HG03520 (cell line): ENCODE measurements at regions not wholly inside any gene's neighbourhood (a gene's known extent, or its start where the extent isn't known, plus 50 kb on each side); places are given as distances from the start of the nearest gene placed in this dataset.

Source experiments
- ATAC-seq: cut with Tn5 transposase; IDR thresholded peaks from one replicate; pipeline ENCODE4 v1.9.1; 2021; ENCODE audit warnings: mild to moderate bottlenecking, moderate library complexity; ENCODE audit not compliant: unreplicated experiment

DNA sequence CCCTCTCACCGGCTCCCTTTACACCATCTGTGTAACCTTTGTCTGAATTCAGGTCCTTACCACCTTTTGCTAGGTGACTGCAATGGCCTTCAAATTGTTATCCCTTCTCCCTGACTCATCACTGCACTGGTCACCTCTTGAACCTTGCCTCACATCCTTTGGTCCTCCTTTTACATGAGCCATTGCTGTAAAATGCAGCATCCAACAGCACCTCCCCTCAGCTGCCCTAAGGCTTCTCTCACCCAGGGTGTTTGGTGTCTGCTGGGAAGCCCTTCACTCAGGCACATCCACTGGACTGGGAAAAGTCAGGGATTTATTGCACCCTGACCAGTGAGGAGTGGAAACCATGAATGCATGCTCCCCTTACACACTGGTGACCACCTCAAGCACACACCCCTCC is 192.5 kb upstream of the GATB start:
- ATAC-seq, result no peak

DNA sequence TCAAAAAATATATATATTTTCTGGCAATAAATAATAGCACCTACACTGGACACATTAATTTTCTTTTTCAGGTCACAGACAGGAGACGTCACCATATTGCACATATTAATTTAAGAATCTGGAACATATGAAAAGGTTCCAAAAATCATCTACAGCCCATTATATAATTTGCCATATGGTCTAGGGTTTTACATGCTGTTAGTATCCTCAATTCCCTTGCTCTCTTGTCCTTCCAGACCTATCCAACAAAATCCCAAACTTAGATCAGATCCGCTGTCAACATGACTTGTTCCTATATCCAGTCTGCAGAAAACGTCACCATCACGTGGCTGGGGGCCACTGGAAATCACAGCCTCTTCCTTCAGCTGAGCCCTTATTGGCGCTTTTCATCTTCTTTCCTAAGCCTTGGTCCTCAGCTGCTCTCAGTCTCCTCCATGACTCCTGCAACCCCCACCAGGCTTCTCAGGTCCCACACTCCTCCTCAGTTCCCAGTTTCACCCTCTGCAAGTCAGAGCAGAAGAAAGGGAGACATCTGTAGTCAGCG is 192.0 kb upstream of the GATB start:
- ATAC-seq, result no peak

DNA sequence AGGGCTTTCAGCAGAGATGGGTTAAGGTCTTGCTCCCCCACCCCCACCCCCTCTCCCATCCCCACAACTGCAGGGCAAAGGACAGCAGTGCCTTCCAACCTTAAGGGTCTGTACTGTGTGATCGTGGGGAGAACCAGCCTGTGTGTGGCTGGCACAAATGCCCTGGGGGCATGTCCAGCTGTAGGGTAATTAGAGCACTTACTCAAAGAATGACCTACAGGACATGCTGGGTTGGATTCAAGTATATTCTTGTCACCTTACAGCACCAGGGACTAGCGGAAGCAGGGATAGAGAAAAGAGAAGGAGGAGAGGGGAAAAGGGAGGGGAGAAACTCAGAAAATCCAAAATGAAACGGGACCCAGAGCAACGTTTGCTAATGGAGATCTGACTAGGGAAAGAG is 191.3 kb upstream of the GATB start:
- ATAC-seq, result no peak

DNA sequence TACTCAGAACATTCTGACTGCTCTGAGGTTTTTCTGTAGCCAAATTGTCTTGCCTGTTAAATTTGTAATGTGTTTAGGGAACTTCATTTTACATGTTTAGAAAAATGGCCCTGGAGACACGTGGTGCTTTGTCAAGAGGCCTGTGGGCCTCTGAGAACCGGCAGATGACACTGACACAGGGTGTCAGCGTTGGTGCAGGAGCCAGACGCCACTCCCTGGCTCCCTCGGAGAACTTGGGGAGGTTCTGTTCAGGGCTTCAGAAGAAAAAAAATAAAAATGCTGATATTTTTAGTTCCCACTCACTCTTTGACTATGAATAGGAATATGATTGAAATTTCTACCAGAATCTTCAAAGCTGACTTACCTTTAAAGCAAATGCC is 190.9 kb upstream of the GATB start:
- ATAC-seq, result no peak

DNA sequence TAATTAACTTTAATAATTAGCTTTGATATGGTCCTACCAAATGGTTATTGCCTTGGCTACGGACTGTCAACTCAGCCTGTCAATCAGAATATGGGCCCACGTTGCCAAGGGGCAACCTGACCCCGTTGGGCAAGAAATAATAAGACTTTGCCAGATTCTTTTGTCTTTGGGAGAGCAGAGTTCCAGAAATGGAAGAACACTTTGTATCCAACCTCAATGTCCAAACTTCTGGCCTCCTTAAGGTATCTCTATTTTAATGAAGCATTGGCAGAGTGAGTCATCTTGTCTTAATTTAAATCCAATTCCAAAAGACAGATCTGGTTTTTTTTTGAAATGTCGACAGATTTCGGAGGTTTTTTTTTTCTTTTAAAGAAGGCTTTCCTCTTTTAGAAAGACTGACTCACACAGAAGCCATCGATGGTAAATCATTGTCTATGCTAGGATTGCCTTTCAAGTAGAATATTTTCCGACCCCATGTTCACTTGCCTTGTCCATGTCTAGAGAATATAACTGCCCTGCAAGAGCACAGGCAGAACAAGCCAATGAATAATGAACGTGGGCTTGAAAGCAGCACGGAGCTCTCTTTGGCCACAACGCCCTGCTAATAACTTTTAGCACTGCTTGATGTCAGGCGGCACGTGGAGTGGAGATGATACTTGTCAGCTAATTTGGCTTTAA is 190.3 kb upstream of the GATB start:
- no peak for ATAC-seq

GRCh38 chr4:151948351-151949016 is 187.7 kb upstream of the GATB start:
- ATAC-seq, result no peak

DNA sequence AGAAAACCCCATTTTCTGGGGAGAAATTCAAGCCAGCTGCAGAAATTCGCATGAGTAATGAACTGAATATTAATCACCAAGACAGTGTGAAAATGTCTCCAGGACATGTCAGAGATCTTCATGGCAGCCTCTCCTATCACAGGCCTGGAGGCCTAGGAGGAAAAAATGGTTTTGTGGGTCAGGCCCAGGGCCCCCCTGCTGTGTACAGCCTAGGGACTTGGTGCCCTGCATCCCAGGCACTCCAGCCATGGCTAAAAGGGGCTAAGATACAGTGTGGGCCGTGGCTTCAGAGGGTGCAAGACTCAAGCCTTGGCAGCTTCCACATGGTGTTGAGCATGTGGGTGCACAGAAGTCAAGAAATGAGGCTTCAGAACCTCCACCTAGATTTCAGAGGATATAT is 185.9 kb upstream of the GATB start:
- no peak for ATAC-seq

GRCh38 chr4:151942971-151943370 is 182.2 kb upstream of the GATB start:
- no peak for ATAC-seq

GRCh38 chr4:151940926-151941617 is 180.3 kb upstream of the GATB start:
- ATAC-seq, result no peak

GRCh38 chr4:151940291-151940690 is 179.5 kb upstream of the GATB start:
- ATAC-seq, result no peak

DNA sequence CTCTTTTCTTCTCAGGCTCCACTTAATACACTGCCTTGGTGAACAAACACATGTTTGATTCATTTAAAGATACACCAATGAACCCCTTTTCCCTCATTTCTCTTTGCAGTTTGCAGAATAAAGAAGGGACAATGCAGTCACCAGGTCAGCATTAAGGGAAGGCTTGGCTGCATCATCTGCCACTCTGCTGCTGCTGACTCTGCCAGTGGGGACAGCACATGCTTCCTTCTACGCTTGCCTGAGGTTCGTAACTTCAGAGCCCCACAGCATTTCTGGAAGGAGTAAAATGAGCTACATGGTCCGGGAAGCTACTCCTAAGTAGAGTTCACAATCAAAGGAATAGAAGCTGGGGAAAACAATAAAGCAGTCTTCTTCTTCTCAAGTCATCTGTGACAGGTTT is 178.9 kb upstream of the GATB start:
- no peak for ATAC-seq

GRCh38 chr4:151935411-151935810 is 174.6 kb upstream of the GATB start:
- no peak for ATAC-seq

- ATAC-seq, result no peak
Observed at GRCh38 chr4:151934766-151935165, 174.0 kb upstream of the GATB start.

GRCh38 chr4:151933122-151933827 is 172.5 kb upstream of the GATB start:
- ATAC-seq, result no peak

DNA sequence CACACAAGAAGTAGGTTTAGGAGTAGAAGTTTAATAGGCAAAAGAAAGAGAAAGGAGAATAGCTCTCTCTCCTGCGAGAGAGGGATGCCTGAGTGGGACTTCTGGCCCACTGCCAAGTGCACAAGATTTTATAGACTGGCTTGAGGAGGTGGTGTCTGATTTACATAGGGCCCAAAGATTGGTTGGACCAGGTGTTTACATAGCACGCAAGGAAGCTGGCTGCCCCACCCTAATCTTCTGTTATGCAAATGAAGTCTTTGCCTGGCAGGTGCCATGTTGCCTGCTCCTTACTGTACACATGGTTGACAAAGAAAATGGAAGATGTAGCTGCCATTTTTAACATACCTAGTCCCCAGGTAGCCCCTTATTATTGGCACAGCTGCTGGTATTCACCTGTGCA is 170.8 kb upstream of the GATB start:
- ATAC-seq, result no peak

DNA sequence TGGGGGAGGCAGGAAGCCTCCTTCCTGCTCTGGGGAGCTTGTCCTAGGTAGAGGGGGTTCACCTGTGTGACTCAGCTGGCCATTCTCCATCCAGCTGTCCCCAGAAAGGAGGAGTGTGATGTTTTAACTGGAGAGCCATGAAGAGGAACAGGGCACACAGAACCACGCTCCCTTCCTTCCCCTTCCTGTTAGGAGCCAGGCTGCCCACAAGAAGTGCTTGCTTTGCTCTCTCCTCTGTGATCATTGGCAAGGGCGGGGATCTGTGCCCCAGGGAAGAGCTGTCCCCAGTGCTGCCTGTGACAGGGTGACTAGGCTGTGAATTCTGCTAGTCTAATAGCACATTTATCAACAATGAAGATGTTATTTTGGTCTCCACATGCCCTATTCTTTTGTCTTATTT is 169.6 kb upstream of the GATB start:
- ATAC-seq, result no peak

- ATAC-seq, result no peak
Observed at GRCh38 chr4:151928112-151928511, 167.3 kb upstream of the GATB start.

DNA sequence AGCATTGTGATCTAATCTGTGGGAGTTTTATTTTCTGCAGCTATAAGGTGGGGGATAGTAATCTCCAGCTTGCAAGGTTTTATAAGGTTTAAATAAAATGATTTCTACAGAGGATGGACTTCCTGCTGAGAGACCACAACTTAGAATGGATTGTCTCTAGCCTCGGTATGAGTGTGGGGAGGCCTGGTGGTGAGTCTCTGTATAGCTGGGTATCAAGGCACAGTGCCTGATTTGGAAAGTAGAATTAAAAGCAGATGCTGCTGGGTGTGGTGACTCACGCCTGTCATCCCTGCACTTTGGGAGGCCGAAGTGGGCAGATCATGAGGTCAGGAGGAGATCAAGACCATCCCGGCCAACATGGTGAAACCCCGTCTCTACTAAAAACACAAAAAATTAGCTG is 162.0 kb upstream of the GATB start:
- no peak for ATAC-seq

DNA sequence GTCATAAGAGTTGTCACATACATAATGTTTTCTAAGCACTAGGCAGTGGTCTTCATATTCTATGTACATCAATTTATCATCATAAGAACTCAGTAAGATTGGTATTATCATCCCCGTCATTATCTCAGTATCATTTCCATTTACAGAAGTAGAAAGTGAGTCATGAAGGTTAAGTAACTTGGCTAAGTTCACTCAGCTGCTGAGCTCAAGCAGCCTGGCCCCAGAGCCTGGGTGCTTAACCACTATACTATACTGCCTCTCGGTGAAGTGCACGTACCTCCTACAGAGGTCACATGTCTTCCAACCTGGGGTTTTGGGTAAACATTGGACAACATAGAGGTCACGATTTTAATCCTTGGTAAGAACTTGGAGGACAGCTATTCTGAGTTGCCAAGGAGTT is 161.5 kb upstream of the GATB start:
- ATAC-seq, result no peak

GRCh38 chr4:151921811-151922210 is 161.0 kb upstream of the GATB start:
- ATAC-seq, result no peak

- no peak for ATAC-seq
Observed at GRCh38 chr4:151921386-151921785, 160.6 kb upstream of the GATB start.
